GM19328 (cell line): ENCODE measurements at regions not wholly inside any gene's neighbourhood (a gene's known extent, or its start where the extent isn't known, plus 50 kb on each side); places are given as distances from the start of the nearest gene placed in this dataset.

Experiments used
- ATAC-seq: cut with Tn5 transposase; IDR thresholded peaks from one replicate; pipeline ENCODE4 v1.9.1; 2021; ENCODE audit warnings: mild to moderate bottlenecking, moderate library complexity; ENCODE audit not compliant: unreplicated experiment

DNA sequence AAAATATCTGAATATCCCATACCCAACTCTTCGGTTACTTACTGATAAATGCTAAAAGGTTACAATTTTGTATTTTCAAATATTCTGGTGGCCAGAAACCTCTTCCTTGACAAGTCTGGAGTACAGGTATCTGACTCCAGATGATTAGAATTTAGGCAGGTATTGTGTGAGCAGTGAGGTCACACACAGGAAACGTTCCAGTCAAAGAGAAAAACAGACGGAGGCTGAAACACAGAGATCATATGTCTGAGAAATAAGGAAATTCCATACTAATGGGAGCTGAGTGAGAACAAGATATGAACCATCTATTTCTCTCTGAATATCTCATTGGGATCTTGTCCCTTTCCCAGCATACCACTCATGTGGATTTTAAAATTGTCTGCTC, 89.4 kb upstream of the IGLL5 start:
- no peak for ATAC-seq

- ATAC-seq, result no peak
Observed at GRCh38 chr22:22798716-22799115, 88.9 kb upstream of the IGLL5 start.

- ATAC-seq, result no peak
Observed at GRCh38 chr22:22799561-22799960, 88.1 kb upstream of the IGLL5 start.

DNA sequence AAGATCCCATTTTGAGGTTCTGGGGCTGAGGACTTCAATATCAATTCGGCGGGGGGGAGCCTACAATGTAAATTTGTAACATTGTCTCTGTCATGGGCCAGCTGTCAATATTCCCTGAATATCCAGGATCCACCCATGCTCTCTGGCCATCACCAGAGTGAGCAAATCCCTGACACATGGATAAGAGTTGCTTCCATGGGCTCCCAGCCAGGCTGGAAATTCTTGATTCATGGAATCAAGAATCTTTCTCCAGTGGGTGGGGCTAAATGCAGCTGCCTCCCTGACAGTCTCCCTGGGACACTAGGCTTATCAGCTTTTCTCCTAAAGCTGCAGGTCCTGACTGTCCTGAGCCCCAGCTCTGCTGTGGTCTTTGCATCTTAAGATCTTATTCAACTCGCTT, 86.9 kb upstream of the IGLL5 start:
- no peak for ATAC-seq

DNA sequence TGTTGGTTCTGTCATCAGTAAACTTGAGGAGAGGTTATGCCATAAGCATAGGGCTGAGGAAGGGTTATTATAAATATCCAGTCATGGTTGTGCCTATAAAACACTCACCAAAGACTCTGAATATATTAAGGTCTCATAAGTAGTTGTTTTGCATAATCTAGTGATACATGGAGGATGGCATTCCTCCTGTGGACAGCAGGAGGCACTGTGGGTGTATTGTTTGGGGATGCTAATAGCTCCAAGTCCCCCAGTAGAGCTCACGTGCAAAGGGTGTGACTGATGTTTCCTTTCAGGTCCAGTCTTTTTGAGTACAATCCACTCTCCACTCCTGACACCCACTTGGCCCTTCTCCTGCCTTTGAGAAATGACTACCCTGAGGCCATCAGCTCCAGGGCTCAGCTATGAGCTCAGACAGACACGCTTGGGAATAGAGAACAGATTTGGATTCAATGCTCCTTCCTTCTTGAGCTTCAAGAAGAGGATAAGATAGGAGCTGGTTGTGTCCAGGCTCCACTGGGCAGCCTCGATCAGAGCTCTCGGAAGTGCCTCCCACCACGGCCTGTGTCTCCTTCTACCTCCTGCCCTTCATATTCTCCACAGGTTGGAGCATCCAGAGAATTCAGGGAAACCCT, 85.2 kb upstream of the IGLL5 start:
- ATAC-seq, result no peak

GRCh38 chr22:22803285-22803853, 84.2 kb upstream of the IGLL5 start:
- ATAC-seq, result no peak

GRCh38 chr22:22810018-22810427, 77.6 kb upstream of the IGLL5 start:
- no peak for ATAC-seq

DNA sequence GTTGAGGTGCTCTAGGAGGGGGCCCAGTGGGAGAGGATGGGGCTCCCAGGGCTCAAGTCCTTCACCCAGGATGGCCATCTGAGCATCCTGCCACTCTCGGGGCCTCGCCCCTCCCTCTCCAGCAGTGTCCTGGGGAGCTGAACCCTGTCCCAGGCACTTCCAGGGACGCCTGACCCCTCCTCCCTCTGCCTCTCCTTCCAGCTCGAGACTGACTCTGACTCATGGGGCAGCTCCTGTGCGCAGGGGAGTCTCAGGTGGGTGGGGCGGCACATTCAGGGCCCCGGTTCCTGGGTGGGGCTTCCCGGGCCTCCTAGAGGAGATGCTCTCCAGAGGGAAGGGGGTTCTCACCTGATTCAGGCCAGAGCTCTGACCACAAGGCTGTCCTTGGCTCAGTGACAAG, 77.1 kb upstream of the IGLL5 start:
- no peak for ATAC-seq

DNA sequence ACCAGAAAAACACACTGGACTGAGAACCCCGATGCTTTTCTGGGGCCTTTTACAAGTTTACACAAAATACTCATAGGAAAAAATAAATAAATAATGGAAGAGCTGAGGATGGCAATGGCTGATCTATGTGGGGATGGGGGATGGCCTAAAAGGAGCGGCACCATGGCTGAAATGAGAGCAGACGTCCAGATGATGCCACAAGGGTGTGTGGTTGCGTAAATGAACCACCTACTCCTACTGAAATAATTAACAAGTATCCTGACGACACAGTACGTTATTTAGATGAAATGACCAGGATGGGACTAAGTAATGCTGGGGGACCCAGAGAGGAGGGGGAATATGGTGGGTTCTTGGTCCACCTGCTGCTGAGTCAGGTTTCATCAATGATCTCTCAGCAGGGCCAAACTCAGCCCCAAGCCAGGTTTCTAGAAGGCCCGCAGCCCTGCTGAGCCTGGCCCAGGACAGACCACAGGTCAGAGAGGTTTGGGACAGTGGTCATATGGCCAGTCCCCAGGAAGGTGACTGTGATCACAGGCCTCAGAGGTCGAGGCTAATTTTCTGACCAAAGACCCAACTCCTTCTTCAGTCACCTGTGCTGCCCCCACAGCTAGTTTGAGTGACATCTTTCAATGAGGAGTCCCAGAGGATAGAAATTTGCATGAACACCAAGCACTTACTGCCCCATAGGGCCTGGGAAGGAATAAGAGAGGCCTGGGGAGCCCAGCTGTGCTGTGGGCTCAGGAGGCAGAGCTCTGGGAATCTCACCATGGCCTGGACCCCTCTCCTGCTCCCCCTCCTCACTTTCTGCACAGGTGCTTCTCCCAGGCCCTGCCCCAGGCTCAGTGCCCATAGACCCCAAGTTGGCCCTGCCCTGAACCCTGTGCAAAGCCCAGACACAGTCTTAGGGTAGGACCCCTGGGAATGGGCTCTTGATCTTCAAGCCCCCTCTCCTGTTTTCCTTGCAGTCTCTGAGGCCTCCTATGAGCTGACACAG, 76.3 kb upstream of the IGLL5 start:
- no peak for ATAC-seq

- no peak for ATAC-seq
Observed at GRCh38 chr22:22812031-22812905, 75.3 kb upstream of the IGLL5 start.

- ATAC-seq, result no peak
Observed at GRCh38 chr22:22813126-22814075, 74.2 kb upstream of the IGLL5 start.

GRCh38 chr22:22814666-22815396, 72.8 kb upstream of the IGLL5 start:
- ATAC-seq, result no peak

DNA sequence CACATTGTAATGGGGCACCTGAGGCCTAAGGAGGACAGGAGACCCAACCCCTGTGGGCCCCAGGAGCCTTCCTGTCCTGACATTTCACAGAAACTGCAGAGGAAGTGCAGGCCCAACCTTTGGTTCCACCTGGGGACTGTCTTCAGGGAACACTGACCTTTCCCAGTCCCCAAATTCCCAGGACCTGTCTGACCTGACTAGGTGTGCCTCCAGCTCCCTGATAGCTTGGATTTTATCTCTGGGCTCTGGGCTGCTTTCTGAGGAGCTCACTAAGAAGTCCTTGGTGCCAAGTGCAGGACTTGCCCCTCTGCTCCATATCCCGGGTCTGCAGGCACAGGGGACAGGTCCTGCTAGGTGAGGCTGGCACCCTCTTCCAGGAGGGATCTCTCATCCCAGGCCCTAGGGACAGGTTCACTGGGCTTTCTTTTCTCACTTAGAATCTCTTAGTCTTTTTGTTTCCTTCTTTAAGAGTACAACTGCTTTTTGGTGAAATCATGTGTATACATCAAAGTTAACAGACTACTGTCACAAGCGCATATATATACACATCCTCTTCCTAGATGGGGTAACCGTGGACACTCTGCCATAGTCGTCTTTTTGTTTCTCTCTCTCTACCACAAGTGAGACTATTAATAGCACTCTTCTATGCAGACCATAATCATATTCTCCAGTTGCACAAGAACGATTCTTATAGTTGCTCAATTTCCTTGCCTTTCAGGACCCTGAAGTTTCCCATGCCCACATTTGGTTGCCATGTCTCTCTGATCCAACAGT, 72.0 kb upstream of the IGLL5 start:
- ATAC-seq, result no peak

- ATAC-seq, result no peak
Observed at GRCh38 chr22:22816171-22816514, 71.5 kb upstream of the IGLL5 start.

GRCh38 chr22:22816766-22817410, 70.7 kb upstream of the IGLL5 start:
- ATAC-seq, result no peak

DNA sequence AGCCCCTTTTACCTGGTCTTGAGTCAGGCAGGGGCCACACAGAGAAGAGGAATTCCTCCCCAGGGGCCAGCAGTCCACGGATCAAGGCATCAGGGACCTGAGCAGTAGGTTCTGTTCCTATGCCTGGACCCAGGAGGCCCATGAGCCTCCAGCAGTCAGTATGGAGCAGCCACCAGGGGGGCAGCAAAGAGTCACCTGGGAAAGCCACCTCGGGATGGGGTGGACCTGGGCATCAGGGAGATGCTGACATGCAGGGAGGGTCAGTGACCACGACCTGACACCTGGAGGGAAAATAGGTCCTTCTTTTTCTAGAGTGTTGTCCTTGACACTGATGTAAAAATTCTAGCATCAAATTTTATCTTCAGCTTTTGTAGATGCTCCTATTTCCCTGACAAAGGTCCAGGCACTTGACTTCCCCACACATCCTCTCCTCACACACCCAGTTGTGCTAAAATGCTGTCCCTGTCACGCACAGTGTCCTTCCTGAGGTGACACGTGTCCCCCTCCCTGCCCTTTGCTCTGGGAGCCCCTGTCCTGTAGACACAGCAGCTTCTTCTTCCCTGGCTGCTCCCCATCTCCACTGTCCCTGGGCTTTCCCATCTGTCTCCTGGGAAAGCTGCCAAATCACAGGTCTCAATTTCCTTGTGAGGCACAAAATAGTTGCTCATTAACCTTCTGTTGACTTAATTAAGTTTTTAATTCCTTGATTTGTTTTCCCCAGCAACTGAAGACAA, 70.0 kb upstream of the IGLL5 start:
- no peak for ATAC-seq

GRCh38 chr22:22818202-22818538, 69.4 kb upstream of the IGLL5 start:
- ATAC-seq, result no peak
